Left lobe of liver (tissue), 2 donors: ENCODE measurements at regions not wholly inside any gene's neighbourhood (a gene's known extent, or its start where the extent isn't known, plus 50 kb on each side); places are given as distances from the start of the nearest gene placed in this dataset.
"Not testable (repeated sequence)": the region's sequence is repeated elsewhere in the genome, so short reads cannot be mapped to it uniquely, and the experiment has no call there.

Source experiments
- ATAC-seq: fragments of 200-7000 bp; cut with Tn5 transposase; one replicate; pipeline ENCODE4 v1.9.1; 2020; ENCODE audit warnings: mild to moderate bottlenecking, moderate library complexity
- DNase-seq: peaks from one replicate; pipeline ENCODE4 v3.0.0-alpha.2; 2020; ENCODE audit warnings: low spot score
- donor health status: DM: no; HTN: no; CAD: no; lungs with moderate emphysema.
- donor health status: DM: no; HTN: yes; CAD: no.

GRCh38 chr6:15936503-15936902, 192.4 kb upstream of the MYLIP start:
- no peak for ATAC-seq
- DNase-seq: no peak

DNA sequence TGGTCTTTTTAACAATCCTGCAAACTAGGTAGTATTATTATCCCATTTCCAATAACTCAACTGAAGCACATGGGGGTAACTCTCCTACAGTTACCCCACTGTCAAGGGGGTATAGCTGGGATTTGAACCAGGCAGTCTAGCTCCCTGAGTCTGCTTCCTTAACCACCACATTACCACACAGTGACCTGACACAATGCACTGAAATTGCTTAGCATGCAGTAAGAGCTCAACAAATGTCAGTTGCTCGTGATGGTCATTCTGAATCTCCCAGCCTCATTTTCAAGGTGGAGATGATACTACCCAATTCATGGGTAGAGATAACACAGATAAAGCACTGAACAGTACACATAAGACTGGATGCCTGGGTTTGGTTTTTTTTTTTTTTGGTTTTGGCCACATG, 193.2 kb upstream of the MYLIP start:
- no peak for DNase-seq
- no peak for ATAC-seq

DNA sequence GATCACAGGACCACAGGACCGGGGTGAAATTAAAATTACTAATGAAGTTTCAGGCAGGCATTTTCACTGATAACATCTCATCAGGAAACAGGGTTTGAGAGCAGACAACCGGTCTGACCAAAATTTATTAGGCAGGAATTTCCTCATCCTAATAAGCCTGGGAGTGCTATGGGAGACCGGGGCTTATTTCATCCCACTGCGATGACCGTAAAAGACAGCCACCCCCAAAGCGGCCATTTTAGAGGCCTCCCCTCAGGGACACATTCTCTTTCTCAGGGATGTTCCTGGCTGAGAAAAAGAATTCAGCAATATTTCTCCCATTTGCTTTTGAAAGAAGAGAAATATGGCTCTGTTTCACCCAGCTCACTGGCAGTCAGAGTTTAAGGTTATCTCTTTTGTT, 197.2 kb upstream of the MYLIP start:
- not testable (repeated sequence) for ATAC-seq, DNase-seq

DNA sequence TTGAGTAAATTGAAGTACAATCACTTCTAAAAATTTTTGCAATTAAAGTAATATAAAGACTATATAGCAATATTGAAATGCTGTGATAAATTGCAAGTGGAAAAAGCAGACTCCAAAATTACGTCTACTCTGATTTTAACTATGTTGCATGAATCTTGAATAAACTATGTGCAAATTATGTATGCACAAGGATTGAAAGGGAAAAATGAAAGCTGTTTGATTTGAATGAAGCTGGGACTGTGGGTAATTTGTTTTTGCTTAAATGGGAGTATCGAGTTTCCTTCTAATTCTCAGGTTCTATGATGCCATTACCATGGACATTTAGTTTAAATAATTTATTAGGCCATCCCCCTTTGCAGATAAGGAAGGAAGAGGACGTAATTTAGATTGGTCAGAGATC, 198.7 kb upstream of the MYLIP start:
- ATAC-seq: no peak
- DNase-seq: no peak

DNA sequence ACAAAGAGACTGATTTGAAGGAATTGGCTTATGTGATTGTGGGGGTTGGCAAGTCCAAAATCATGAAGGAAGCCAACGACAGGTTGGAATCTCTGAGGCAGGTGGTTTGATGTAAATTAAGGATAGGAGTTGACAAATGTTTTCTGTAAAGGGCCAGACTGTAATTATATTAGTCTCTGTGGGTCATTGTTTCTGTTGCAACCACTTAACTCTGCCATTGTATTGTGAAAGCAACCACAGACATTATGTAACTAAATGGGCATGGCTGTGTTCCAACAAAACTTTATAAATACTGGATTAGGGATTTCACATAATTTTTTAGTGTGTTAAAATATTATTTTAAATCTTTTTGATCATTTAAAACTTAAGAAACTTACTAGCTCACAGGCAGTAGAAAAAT, 199.2 kb upstream of the MYLIP start:
- DNase-seq (no peak), ATAC-seq (no peak)

DNA sequence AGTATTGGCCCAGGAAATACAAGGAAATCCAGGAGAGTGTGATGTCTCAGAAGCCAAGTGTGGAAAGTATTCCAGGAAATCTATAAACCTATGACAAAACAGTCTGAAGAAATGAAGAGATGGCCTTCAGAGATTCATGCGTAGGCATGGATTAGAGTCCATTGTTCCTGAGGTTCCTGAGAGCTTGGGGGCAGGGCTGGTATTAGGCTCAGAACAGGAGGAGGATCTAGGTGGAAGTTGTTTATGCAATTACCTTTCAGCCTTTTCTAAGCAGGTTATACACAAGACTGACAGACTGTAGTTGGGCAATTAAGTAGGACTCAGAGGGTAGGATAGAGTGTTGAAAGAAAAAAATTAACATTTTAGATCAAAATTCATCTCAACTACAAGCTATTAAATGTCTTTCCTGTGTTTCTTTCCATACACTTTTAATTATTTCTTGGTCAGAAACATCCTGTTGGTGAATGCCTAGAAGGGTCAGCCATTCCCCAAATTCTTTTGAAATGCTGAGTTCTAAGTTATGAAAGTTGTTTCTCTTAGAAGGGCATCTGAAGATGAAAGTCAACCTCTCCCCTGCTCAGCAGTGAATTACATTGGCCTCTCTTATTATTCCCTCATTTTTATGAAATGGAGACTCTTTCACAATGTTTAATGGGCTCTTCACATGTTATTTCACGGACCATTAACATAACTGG, 201.2 kb upstream of the MYLIP start:
- DNase-seq (no peak), ATAC-seq (no peak)

GRCh38 chr6:15926256-15926655, 202.6 kb upstream of the MYLIP start:
- no peak for ATAC-seq

GRCh38 chr6:15924893-15925292, 204.0 kb upstream of the MYLIP start:
- DNase-seq (no peak), ATAC-seq (no peak)

More at GRCh38 chr6:15926256-15926655, 202.6 kb upstream of the MYLIP start:
- no peak for DNase-seq

- no peak for DNase-seq
- ATAC-seq: no peak
These were observed 206.2 kb upstream of the MYLIP start for GRCh38 chr6:15922510-15923250.

DNA sequence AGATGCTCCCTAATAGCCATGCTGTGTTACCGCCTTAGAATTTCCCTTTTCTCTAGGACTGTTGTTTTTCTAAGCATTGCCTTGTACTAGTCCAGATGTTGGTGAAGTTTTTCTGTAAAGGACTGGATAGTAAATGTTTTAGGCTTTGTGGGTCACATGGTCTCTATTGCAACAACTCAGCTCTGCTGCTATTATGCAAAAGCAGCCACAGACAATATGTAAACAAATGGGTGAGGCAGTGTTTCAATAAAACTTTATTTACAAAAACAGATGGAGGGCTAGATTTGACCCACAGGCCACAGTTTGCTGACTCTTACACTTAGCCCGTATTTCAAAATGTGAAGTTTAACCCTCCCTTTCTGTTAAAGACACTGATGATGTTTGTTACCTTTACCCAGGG, 207.6 kb upstream of the MYLIP start:
- DNase-seq (no peak), ATAC-seq (no peak)

- ATAC-seq (no peak), DNase-seq (no peak)
These were observed 212.3 kb upstream of the MYLIP start for GRCh38 chr6:15916581-15916980.

DNA sequence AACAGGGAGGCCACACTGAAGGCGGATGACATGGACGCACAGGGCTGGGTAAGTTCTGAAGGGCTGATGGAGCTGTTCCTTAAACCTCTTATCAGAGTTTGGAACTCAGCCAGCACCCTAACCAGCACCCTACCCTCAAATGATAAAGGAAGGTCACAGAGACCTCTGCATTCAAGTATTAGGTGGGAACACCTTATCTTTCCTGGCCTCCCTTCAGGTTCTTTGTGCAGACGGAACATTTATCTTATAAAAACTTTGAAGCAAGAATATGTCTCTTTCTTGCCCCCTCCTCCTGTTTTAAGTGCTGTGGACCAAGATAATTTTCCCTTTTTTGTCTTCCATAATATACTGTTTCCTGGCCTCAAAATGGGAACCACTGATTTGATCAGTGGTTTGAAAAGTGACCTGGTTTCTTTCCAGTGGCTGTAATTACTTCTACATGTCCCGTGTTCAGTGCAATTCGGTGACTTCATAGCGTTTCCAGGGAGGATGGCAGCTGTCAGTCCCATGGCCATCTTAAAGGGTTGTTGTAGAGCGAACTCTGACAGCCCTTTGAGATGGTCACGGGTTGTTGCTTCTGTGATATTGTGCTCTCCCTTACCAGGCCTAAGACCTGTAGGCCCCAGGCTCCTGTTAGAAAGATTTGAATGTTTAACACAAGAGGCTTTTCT, 213.2 kb upstream of the MYLIP start:
- ATAC-seq (no peak), DNase-seq (no peak)

- no peak for DNase-seq
- ATAC-seq: no peak
These were observed 214.3 kb upstream of the MYLIP start for GRCh38 chr6:15914553-15914952.

DNA sequence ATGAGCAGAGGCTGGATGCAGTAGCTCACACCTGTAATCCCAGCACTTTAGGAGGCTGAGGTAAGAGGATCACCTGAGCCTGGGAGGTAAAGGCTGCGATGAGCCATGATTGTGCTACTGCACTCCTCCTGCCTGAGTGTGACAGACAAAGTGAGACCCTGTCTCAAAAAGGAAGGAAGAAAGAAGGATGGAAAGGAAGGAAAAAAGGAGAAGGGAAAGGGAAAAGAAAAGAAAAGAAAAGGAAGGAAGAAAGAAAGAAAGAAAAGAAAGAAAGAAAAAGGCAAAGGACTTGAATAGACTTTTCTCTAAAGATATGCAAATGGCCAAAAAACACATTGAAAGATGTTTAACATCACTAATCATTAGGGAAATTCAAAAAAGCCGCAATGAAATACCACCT, 215.3 kb upstream of the MYLIP start:
- DNase-seq (no peak), ATAC-seq (no peak)

- ATAC-seq (no peak), DNase-seq (no peak)
These were observed 216.1 kb upstream of the MYLIP start for GRCh38 chr6:15912505-15913400.

GRCh38 chr6:15911753-15912504, 217.0 kb upstream of the MYLIP start:
- ATAC-seq (no peak), DNase-seq (no peak)

GRCh38 chr6:15909290-15910070, 219.4 kb upstream of the MYLIP start:
- no peak for ATAC-seq

DNA sequence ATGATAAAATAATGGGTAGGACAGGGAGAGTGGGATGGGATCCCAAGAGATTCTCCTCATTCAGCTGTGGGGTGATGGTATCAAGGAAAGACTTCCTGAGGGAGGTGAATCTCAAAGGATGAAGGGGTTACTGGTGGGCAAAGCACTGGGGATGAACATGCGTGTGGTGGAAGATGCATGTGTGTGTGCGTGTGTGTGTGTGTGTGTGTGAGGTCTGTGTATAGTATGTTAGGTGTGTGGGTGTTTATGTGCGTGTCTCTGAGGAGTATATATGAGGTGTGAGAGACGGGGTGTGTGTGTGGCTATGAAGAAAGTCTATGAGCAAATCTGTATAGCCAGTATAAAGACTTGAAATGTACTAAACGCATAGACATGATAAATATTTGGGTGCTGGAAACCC, 220.0 kb upstream of the MYLIP start:
- DNase-seq: no peak

More at GRCh38 chr6:15909290-15910070, 219.4 kb upstream of the MYLIP start:
- no peak for DNase-seq

DNA sequence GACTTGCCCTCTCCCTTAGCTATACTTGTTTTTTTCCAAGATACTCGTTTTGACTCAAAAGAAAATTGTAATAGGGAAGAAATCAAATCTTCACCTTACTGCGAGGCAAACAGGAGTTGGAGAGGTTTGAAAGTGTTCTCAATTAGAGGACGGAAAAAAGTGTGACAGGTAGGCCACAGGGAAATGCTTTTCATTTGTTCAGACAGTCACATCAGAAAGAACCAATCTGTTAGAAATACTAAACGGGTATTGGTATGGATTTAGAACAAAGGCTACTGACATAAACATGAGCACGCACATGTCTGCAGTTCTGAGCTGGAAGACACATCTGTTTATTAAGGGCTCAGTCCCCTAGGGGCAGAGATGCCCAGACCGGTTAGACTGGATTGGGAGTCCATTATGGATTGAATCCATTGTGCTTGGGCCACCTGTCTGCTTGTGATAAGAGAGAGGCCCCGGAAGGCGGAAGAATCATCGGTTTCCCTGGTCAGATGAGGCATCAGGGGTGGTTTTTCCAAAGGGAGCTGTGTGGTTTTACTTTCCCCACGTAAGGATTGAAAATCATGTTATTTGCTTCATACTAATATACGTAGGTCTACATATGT, 220.9 kb upstream of the MYLIP start:
- ATAC-seq: no peak
- no peak for DNase-seq

More for the DNA sequence above, 220.0 kb upstream of the MYLIP start:
- ATAC-seq: no peak
